Activated CD4-positive, alpha-beta T cell treated with anti-CD3 and anti-CD28 coated beads, Interleukin-2, amount 50 U/mL, for 1 hour (primary cell): ENCODE measurements at regions not wholly inside any gene's neighbourhood (a gene's known extent, or its start where the extent isn't known, plus 50 kb on each side); places are given as distances from the start of the nearest gene placed in this dataset.
"Not testable (repeated sequence)": the region's sequence is repeated elsewhere in the genome, so short reads cannot be mapped to it uniquely, and the experiment has no call there.

ENCODE experiments used
- DNase-seq: peaks from one replicate; pipeline ENCODE4 v3.0.0-alpha.2; 2020

DNA sequence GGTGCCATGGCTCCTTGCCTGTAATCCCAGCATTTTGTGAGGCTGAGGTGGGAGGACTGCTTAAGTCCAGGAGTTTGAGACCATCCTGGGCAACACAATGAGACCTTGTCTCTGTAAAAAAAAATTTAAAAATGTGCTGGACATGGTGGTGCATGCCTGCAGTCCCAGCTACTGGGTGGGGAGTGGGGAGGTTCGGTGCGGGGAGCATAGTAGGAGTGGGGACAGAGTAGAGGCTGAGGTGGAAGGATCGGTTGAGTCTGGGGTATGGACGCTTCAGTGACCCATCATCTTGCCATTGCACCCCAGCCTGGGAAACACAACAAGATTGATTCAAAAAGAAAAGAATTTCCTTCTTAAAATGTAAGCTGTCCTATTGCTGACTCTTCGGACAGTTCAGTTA lies 1490.0 kb upstream of the GBE1 start:
- DNase-seq = no peak

DNA sequence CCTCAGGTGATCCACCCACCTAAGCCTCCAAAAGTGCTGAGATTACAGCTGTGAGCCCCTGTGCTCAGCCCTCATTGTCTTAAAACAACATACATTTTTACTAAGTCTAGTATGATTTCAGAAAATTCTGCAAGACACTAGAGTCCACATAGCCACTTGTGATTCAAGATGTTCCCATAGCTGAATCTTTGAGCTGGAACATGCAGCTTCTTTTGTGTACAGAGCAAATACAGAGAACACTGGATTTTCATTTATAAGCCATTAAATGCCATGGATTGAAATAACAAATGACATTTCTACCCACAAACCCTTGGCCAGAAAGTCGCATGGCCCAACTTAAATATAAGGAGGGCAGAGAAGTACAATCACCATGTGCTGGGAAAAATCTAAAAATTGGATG lies 1489.2 kb upstream of the GBE1 start:
- no peak for DNase-seq

DNA sequence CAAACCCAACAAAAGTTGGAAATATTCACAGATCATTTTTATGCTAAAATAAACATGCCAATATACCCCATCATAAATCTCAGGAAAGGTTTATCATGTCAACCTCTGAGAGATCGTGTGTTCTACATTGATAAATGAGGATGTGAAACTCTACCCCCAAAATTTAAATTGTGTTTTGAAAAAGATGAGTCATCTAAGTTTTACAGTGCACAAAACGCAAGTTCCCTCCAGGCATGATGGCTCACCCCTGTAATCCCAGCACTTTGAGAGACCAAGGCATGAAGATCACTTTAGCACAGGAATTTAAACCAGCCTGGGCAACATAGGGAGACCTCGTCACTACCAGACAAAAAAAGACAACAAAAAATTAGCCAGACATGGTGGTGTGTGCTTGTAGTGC lies 1487.0 kb upstream of the GBE1 start:
- no peak for DNase-seq

DNA sequence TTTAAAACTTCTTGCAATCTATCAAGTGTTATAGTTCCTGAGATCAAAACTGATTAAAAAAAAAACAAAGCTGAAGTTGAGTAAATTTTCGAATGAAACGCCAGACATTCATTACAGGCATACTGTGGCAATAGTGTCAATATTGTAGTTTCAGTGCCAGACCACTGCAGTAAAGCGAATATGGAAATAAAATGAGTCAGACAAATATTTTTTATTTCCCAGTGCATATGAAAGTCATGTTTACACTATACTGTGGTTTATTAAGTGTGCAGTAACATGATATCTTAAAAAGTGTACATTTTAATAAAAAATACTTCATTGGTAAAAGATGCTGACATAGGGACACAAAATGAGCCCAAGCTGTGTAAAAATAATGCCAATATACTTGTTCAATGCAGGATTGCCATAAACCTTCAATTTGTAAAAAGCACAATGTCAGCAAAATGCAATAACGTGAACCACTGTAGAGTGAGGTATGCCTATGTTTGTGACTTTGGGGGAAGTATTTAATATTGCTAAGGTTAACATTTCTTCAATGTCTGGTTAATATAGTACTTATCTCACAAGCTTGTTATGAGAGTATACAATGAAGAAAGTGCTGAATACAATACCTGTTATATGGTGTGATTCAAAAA lies 1473.9 kb upstream of the GBE1 start:
- DNase-seq = no peak

DNA sequence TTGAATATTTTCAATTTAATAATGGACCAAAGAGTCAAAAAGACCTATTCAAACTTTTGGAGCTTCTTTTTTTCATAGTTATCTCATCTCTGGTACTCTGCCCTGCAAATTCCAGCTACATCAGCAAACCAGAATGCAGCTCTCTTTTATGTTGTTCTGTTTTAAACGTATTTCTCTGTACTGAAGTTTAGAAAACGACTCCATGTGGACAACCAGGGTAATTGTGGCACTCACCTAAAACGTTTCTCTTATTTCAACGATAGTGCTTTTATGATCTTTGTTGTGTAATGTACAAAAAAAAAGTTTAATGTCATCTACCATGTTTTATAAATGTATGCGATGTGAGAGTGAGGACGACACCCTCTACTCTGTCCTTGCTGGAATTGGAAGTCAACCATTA lies 1472.3 kb upstream of the GBE1 start:
- no peak for DNase-seq

DNA sequence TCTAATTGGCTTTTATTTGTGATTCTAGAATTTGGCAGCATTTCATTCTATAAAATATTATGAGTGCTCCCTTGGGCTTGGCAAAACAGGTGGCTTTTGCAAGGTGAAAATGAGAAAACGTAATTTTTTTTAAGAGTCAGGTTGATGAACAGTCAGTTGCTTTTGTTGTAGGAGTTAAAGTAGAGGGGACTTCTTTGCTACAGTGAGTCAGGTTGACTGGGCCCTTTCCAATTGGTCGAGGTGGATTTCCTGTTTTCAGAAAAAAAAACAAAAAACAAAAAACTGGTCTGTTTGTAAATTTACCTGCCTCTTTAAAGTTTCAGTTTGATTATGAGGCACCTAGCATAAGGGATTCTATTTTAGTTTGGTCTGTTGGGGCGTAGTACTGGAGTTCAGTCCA lies 1469.4 kb upstream of the GBE1 start:
- no peak for DNase-seq

DNA sequence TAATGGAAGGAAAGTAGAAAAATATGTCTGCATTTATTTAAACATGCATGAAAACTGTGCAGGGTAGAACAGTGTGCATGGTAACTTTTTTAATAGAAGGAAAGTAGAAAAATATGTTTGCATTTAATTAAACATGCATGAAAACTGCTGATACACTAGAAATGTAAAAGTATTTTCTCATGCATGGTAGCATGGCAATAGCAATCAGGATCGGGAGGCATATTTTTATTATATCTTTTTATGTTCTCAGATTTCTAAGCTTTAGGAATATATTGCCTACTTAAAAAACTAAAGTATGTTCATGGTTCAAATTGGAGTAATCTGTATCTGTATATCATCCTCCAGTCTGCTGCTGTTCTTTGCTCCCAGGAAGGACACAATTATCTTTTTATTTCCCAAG lies 1468.9 kb upstream of the GBE1 start:
- no peak for DNase-seq

DNA sequence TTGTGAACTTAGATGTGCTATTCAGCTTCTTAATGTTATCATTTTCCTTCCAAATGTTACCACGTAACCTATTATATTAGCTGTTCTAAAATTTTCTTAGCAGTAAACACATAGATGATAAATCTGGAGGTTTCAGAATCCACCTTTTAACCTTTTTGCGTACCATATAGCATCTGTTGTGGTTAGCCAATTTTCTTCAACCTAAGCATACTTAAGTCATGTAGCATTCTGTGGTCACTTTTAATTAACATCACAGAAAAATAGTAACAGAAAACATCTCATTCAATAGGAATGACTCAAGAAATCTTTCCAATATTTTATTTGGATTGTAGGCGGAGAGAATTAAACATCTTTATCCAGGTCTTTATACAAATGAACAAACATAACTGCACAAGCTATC lies 1465.3 kb upstream of the GBE1 start:
- DNase-seq = no peak

DNA sequence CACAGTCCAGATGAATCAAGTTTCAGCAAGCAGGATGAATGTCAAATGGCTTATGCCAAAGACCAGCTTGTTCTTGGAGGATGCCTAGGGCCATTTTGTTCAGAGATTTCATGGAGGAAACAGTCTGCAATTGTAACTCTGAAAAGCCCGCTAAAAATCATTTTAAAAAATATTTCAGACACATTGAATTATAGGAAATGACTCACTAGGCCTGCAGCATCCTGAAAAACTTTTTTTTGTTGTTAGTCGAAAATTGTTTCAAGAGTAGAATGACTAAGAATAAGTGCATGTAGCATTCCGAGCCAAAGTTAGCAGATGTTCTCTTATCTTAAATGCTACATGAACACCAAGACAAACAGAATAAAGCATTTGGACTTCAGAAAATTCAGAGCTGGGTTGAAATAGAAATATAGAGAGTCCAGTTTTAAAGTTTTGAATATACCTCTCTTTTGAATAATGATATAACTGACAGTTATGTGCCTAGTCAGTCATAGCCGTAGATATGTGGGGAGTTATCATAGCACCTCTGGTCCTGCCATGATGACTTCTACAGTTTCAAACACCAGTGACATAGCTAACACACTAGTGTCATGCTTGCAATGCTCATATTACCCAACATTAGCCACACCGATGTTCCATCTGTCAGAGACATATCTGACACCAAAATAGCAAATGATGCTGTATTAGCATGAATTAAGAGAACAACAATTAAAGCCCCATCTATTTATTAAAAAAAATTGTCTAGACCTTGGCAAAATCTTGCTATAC lies 1462.8 kb upstream of the GBE1 start:
- no peak for DNase-seq

DNA sequence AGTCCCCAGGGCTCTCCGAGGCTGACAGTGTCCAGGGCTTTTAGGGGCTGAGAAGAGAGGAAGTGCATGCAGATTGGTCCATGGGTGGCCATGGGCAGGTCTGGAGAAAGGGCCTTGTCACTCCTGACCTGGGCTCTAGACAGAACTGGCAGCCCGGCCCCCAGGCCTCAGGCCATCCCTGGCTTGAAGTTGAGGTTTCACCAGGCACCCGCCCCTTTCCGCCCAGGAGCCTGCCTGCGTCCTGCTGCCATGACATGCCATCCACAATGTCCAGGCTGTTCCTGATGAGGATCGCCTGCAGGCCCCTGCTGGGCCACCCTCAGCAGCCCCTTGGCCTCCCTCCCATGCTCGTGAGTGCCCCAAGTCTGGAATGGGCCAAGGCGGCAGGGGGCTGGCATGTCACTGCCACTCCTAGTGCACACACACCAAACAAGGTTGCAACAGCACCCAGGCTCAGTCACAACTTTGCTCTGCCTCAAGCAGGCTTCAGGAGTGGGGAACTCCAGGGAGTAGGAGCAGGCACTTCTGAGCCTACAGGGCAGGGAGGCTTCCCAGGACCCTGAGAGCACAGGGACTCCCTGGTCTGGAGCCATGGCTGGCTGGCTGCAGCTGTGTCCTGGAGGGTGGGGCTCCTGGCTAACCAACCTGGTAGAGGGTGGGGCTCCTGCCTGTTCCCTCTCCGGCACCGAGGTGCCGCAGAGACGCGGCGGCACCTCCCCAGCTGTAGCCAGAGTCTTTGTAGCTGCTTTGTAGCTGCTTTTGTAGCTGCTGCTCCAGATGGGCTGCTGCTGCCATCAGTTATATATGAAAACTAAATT lies 1457.1 kb upstream of the GBE1 start:
- DNase-seq = no peak

DNA sequence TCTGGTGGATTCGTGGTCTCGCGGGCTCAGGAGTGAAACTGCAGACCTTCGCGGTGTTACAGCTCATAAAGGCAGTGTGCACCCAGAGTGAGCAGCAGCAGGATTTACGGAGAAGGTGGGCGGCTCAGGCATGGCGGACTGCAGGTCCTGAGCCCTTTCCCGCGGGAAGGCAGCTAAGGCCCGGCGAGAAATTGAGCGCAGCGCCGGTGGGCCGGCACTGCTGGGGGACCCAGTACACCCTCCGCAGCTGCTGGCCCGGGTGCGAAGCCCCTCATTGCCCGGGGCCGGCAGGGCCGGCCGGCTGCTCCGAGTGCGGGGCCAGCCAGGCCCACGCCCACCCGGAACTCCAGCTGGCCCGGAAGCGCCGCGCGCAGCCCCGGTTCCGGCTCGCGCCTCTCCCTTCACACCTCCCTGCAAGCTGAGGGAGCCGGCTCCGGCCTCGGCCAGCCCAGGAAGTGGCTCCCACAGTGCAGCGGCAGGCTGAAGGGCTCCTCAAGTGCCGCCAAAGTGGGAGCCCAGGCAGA lies 1456.2 kb upstream of the GBE1 start:
- not testable (repeated sequence) for DNase-seq

DNA sequence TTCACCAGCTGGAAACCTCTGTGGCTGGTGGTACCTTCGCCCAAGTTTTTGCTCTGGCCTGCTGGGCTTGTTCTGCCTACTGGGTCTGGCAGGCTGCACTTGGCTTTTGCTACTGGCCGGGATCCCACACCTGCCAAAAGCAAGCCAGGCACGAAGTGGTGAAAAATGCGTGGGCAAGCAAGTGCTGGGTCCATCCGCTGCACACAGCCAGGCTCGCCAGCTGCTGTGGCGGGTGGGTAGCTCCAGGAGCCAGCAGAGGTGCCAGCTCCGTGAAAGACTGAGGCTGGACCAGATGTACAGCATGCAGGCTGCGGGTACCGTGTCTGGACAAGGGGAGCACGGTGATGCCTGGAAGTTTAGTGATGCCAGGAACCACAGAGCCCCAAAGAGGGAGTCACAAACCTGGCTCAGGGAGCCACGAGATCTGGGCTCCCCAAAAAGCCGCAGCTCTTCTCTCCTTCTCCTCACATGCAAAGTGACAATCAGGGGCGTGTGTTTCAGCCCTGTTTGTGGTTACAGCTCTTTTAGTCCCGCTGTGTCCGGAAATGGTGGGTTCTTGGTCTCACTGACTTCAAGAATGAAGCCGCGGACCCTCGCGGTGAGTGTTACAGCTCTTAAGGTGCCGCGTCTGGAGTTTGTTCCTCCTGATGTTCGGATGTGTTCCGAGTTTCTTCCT lies 1455.6 kb upstream of the GBE1 start:
- no peak for DNase-seq

DNA sequence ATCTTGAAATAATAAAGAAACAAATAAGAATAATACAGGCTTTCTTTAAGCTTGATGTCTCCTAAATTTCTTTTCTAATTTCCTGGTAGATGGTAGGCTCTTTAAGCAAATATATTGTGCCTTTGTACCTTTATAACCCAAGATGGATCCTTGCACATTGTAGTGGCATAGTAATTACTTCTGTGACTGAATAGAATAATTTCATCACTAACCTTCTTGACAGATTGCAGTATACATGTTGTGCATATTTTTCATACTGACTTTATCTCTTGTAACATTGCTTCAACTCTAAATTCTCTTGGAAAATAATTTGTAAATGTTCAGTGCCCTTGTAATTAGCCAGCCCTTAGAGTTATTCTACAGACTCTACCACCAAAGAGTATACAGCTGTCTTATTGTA lies 1433.8 kb upstream of the GBE1 start:
- no peak for DNase-seq

DNA sequence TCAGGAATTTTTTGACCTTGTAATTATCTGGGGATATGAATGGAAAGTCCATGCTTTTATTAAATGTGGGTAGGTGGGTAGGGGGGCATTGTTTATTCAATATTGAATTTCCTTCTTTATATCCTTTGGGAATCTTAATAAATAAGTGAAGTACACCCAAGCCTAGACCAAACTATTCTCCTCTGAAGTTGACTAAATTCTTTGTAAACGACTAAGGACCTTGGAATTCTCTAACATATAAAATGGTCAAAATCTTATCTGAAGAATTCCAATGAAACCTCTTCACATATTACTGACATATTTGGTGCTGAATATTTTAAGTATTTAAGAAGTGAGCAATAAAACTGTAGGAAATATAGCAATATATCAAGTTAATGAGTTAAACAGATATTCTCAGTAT lies 1432.1 kb upstream of the GBE1 start:
- DNase-seq = no peak

DNA sequence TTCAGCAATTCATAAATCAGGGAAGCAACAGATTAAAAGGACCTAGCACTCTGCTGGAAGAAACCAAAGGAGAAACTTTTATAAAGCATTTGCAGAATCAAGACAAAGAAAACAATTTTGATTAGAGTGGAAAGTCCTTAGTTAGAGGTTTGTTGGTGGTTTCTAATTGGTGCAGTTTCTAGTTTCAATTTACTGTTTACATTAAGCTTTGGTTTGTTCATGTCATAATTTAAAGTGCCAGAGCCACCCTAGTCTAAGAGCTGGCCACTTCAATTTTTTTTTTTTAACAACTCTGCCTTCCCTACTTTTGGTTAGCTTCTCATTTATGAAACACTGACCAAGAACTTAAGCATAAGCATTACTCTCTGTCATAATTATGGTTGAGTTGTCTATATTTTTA lies 1428.2 kb upstream of the GBE1 start:
- no peak for DNase-seq

DNA sequence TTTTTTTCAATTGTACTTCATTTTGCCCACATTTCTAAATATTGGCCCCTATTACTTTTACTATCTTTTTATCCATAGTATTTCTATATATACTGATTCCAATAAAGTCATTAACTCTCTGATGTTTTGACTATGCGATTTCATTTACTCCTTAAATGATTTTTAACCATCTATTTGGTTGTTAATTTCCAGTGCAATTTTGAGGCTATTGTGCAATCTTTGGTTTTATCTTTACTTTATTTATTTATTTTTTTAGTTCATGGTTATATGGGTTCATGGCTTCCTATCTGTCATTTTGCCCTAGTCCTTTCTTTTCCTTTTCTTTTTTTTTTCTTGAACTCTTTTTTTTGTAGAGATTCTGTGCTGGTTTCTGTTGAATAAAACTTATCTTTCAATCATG lies 1408.0 kb upstream of the GBE1 start:
- no peak for DNase-seq

DNA sequence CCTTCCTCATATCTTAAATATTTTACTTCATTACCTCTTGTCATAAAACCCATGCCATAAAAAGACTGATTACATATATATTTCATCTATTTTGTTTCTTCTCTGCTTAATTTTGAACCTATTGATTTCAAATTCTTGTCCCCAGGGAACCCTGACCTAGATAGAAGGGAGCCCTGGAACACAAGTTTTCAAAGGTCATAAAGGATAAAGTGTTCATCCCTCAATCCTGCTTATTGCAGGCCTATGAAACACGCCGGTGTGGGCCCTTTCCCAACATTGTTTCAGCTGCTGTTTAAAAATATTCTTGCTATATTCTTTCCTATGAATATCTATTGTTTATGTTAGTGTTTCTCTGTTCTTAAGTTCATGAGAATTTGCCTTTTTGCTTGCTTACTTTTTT lies 1389.5 kb upstream of the GBE1 start:
- DNase-seq = no peak

DNA sequence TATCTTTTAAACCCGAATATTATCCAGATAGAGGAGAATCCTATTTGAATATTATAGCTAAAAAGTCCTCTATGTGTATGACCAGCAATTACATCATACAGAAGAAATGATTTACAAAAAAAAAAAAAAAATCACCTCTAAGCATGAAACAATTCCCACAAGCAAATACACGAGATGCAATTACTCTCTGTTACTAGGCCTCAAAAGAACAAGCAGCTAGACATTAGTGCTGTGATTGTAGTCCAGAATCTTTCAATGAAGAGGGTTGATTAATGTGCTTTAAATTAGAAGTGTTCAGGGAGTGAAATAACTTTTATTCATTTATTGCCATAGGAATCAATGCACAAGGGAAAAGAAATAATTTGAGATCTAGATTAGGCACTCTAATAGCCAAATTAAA lies 1379.5 kb upstream of the GBE1 start:
- DNase-seq = no peak

DNA sequence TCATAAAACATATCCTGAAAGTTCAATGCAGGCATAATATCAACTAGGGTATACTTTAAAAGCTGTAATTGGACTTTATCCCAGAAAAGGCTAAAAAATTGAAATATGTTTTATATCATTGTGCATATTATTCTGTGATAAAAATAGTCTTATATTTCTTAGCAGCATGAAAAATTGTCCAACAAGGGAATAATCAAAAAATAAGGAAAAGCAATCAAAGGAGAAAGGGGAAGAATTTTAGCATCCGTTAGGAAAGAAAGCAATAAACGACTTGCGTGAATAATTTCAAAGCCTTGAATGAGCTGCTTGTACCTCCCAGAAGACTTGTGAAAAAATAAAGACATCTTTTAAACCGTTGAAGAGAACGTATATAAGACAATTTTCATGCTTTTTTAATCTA lies 1369.8 kb upstream of the GBE1 start:
- no peak for DNase-seq

DNA sequence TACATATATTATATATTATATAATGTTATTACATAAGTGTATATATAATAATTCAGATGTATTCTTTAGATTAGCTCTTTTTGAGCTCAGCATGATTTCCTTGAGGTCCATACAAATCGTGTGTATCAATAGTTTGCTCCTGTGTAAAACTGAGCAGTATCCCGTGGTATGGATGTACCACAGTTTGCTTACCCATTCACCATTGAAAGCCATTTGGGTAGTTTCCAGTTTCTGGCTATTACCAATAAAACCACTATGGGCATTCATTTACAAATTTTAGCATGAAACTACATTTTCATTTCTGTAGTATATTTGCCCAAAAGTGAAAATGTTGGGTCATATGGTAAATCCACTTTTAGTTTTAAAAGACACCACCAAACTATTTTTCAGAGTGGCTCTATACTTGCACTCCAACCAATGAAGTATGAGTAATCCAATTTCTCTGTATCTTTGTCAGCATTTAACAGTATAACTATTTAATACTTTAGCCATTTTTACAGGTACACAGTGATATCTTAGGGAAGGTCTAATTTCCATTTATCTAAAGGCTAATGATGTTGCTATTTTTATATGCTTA lies 1361.4 kb upstream of the GBE1 start:
- DNase-seq = no peak

DNA sequence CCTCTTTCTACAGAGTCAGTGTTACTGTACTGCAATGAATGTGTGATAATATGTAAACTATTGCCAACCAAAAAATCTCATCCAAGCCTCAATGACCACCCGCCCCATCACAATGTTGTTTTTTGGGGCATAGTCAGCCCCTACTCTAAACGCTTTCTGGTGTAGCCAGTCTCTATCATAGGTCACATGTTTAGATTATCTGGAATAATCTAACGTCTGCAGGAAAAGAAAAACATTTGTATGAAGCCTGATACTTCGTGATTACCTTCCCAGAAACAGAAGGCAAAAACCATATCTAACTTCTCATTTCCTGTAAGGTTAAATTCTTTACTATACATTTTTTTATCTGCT lies 1331.8 kb upstream of the GBE1 start:
- DNase-seq = no peak

DNA sequence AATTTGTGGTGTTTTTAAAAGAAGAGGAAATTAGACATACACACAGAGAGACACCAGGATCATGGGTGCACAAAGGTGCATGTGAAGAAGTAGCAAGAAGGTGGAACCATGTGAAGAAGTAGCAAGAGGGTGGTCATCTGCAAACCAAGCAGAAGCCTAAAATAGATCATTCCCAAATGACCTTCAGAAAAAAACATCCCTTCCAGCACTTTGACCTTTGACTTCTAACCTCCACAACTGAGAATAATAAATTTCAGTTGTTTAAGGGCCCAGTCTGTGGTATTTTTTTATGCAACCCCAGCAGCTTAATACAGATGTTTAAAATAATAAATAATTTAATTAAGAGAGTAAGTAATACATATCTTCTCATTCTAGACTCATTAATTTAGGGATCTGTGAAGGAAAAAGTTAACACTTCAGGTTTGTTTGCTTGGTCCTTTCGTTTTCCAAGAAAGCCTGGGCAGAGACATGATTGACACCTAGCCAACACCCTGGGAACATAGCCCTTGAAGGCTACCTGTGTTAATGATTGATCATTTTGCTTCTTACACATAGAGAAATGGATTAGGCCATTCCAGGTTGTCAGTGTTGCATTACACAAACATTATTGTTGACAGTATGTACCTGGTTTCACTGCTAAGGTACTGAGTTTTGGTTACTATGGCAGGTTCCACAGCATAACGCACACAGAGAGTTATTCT lies 1331.2 kb upstream of the GBE1 start:
- no peak for DNase-seq
